ENCODE measurements at regions not wholly inside any gene's neighbourhood (a gene's known extent, or its start where the extent isn't known, plus 50 kb on each side); places are given as distances from the start of the nearest gene placed in this dataset.

- TF ChIP-seq, protein P1, sequence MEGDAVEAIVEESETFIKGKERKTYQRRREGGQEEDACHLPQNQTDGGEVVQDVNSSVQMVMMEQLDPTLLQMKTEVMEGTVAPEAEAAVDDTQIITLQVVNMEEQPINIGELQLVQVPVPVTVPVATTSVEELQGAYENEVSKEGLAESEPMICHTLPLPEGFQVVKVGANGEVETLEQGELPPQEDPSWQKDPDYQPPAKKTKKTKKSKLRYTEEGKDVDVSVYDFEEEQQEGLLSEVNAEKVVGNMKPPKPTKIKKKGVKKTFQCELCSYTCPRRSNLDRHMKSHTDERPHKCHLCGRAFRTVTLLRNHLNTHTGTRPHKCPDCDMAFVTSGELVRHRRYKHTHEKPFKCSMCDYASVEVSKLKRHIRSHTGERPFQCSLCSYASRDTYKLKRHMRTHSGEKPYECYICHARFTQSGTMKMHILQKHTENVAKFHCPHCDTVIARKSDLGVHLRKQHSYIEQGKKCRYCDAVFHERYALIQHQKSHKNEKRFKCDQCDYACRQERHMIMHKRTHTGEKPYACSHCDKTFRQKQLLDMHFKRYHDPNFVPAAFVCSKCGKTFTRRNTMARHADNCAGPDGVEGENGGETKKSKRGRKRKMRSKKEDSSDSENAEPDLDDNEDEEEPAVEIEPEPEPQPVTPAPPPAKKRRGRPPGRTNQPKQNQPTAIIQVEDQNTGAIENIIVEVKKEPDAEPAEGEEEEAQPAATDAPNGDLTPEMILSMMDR (IDR thresholded peaks at IDR 0.05) = no peak
- no peak for TF ChIP-seq ZFX (IDR thresholded peaks at IDR 0.05; ENCODE audit: borderline replicate concordance)
- H3K27ac ChIP-seq = no peak overlapping the region
These were observed 159.0 kb upstream of the CTNNB1 start for GRCh38 chr3:41040256-41040655.

DNA sequence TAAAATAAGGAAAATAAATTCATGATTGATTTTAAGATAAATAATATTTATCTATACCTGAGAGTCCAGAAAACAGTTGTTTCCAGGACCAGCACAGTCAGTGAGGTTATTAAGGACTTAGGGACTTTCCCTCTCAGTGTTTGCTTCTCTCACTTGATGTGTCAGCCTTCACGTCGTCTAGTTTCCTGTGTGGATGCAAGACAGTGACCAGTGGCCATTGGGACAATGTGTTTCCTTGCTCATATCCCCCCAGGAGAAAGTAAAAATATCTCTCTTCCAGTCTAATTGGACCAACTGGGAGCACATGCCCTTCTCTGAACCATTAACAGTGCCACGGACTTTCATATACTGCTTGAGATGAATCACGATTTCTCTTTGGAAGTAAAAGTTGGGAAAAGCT is 157.8 kb upstream of the CTNNB1 start:
- no peak overlapping the region for H3K27ac ChIP-seq
- TF ChIP-seq ZFX (IDR thresholded peaks at IDR 0.05; ENCODE audit: borderline replicate concordance) = no peak
- TF ChIP-seq, protein P1 (IDR thresholded peaks at IDR 0.05) = no peak

DNA sequence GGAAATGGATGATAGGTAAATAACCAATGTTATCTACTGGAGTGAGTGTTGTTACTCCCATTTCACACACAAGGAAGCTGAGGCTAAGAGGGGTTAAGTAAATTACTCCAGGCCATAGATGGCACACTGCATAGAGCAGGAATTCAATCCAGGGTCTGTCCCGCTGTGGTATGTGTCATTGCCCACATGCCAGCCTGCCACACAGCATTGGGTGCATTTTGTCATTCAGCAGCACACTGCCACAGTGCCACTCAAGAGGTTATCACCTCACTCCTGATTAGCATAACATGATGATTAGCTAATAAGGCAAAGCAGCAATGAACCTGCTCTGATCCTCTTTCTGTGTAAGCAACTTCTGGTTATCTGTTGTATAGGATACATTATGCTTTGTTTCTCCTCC is 157.4 kb upstream of the CTNNB1 start:
- TF ChIP-seq, protein P1 (IDR thresholded peaks at IDR 0.05) = no peak
- no peak for TF ChIP-seq ZFX (IDR thresholded peaks at IDR 0.05; ENCODE audit: borderline replicate concordance)
- no peak overlapping the region for H3K27ac ChIP-seq

GRCh38 chr3:41044523-41044922 is 154.8 kb upstream of the CTNNB1 start:
- TF ChIP-seq, protein P1 (IDR thresholded peaks at IDR 0.05) = no peak
- no peak overlapping the region for H3K27ac ChIP-seq

- TF ChIP-seq, protein P1 (IDR thresholded peaks at IDR 0.05) = no peak
- no peak overlapping the region for H3K27ac ChIP-seq
These were observed 153.8 kb upstream of the CTNNB1 start for GRCh38 chr3:41045491-41045890.

DNA sequence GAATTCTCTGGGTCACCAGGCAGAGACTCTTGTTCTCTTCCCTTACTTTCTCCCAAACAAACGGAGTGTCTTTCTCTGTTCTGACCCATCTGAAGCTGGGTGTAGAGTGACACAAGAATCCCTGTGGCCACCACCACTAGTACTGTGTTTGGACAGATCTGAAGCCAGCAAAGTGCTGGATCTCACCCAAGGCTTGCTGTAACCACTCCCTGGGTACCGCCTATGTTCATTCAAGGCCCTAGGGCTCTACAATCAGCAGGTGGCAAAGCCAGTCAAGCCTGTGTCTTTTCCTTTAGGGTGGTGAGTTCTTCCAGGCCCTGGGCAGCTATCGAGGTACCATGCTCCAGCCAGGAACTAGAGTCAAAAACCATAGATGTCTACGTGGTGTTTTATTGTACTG is 149.2 kb upstream of the CTNNB1 start:
- no peak overlapping the region for H3K27ac ChIP-seq
- TF ChIP-seq, protein P1 (IDR thresholded peaks at IDR 0.05) = no peak
- TF ChIP-seq ZFX (IDR thresholded peaks at IDR 0.05; ENCODE audit: borderline replicate concordance) = no peak

GRCh38 chr3:41053220-41053619 is 146.1 kb upstream of the CTNNB1 start:
- TF ChIP-seq, protein P1 (IDR thresholded peaks at IDR 0.05) = no peak
- TF ChIP-seq ZFX (IDR thresholded peaks at IDR 0.05; ENCODE audit: borderline replicate concordance) = no peak
- no peak overlapping the region for H3K27ac ChIP-seq
